ENCODE measurements at regions not wholly inside any gene's neighbourhood (a gene's known extent, or its start where the extent isn't known, plus 50 kb on each side); places are given as distances from the start of the nearest gene placed in this dataset.

GRCh38 chr1:221801773-221802516 is 60.1 kb upstream of the DUSP10 start:
- no peaks in the 10 kb centered on the region for H3K9me3 ChIP-seq (ENCODE audit: severe bottlenecking)
- no peaks in the 10 kb centered on the region for H3K27me3 ChIP-seq (ENCODE audit: insufficient read depth, low read depth, severe bottlenecking)
- no peak overlapping the region for H3K27ac ChIP-seq
- H3K36me3 ChIP-seq: no peaks in the 10 kb centered on the region
- H3K4me3 ChIP-seq (ENCODE audit: low read depth, low read length): no peak overlapping the region
- TF ChIP-seq, protein P1, sequence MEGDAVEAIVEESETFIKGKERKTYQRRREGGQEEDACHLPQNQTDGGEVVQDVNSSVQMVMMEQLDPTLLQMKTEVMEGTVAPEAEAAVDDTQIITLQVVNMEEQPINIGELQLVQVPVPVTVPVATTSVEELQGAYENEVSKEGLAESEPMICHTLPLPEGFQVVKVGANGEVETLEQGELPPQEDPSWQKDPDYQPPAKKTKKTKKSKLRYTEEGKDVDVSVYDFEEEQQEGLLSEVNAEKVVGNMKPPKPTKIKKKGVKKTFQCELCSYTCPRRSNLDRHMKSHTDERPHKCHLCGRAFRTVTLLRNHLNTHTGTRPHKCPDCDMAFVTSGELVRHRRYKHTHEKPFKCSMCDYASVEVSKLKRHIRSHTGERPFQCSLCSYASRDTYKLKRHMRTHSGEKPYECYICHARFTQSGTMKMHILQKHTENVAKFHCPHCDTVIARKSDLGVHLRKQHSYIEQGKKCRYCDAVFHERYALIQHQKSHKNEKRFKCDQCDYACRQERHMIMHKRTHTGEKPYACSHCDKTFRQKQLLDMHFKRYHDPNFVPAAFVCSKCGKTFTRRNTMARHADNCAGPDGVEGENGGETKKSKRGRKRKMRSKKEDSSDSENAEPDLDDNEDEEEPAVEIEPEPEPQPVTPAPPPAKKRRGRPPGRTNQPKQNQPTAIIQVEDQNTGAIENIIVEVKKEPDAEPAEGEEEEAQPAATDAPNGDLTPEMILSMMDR (IDR thresholded peaks at IDR 0.05; ENCODE audit: low read depth, low read length): no peak
- DNase-seq: no peak

- no peak for DNase-seq
- Histone ChIP-seq H3K27me3 (ENCODE audit: insufficient read depth, low read depth, severe bottlenecking) (no peaks in the 10 kb centered on the region), H3K4me3 (ENCODE audit: low read depth, low read length) (no peak overlapping the region), H3K27ac (no peak overlapping the region), H3K9me3 (ENCODE audit: severe bottlenecking) (no peaks in the 10 kb centered on the region), H3K36me3 (no peaks in the 10 kb centered on the region)
- TF ChIP-seq, protein P1 (IDR thresholded peaks at IDR 0.05; ENCODE audit: low read depth, low read length): no peak
These were observed 59.4 kb upstream of the DUSP10 start for GRCh38 chr1:221801251-221801661.

DNA sequence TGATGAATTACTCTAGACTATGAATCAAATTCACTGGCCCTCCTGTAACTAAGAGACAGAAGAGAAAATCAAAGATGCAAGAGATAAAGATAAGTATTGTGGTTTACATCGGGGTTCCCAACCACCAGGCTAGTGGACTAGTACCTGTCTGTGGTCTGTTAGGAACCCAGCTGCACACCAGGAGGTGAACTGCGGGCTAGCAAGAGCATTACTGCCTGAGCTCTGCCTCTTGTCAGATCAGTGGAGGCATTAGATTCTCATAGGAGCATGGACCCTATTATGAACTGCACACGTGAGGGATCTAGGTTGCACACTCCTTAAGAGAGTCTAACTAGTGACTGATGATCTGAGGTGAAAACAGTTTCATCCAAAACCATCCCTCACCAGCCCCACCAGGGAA is 58.9 kb upstream of the DUSP10 start:
- H3K36me3 ChIP-seq: no peaks in the 10 kb centered on the region
- H3K9me3 ChIP-seq (ENCODE audit: severe bottlenecking): no peaks in the 10 kb centered on the region
- DNase-seq: no peak
- no peak overlapping the region for H3K4me3 ChIP-seq (ENCODE audit: low read depth, low read length)
- H3K27me3 ChIP-seq (ENCODE audit: insufficient read depth, low read depth, severe bottlenecking): no peaks in the 10 kb centered on the region
- TF ChIP-seq, protein P1 (IDR thresholded peaks at IDR 0.05; ENCODE audit: low read depth, low read length): no peak
- H3K27ac ChIP-seq: no peak overlapping the region

- H3K27ac ChIP-seq: no peak overlapping the region
- H3K4me3 ChIP-seq (ENCODE audit: low read depth, low read length): no peak overlapping the region
- no peaks in the 10 kb centered on the region for H3K36me3 ChIP-seq
- TF ChIP-seq, protein P1 (IDR thresholded peaks at IDR 0.05; ENCODE audit: low read depth, low read length): no peak
- DNase-seq: no peak
- H3K9me3 ChIP-seq (ENCODE audit: severe bottlenecking): no peaks in the 10 kb centered on the region
- no peaks in the 10 kb centered on the region for H3K27me3 ChIP-seq (ENCODE audit: insufficient read depth, low read depth, severe bottlenecking)
These were observed 55.6 kb upstream of the DUSP10 start for GRCh38 chr1:221797506-221797905.

DNA sequence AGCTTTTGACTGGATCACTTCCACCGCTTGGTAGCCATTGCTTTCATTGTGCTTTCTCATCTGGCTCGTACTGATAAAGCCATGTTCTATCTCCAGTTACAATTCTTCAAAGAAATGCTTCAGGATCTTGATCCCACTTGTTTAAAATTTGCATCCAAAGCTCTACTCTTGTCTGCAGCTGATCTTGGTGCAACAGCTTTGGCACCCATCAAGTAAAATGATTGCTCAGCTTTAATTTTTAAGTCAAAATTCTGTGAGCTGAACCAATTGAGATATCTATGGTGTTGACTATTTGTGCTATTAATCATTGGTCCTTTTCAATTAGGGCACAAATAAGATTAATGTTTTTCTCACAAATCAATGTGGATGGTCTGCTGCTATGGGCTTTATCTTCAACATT is 54.8 kb upstream of the DUSP10 start:
- Histone ChIP-seq H3K27me3 (ENCODE audit: insufficient read depth, low read depth, severe bottlenecking) (no peaks in the 10 kb centered on the region), H3K9me3 (ENCODE audit: severe bottlenecking) (no peaks in the 10 kb centered on the region), H3K27ac (no peak overlapping the region), H3K4me3 (ENCODE audit: low read depth, low read length) (no peak overlapping the region), H3K36me3 (no peaks in the 10 kb centered on the region)
- no peak for DNase-seq
- TF ChIP-seq, protein P1 (IDR thresholded peaks at IDR 0.05; ENCODE audit: low read depth, low read length): no peak

DNA sequence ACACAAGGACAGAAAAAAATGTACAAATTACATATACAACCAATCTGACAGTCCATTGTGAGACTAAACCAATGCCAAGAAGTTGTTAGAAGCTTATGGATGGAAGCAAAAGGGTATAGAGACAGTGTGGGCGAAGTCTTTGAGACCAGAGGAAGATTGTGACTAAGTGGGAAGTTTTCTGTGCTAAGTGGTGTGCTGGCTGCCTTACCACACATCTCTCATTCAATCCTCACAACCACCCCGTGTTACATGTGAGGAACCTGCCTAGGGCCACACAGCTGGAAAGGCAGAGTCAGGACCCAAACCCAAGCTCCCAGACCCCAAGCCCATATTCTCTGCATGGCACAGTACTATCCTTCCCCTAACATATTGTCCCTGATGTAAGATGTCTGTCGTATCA is 53.5 kb upstream of the DUSP10 start:
- no peaks in the 10 kb centered on the region for H3K27me3 ChIP-seq (ENCODE audit: insufficient read depth, low read depth, severe bottlenecking)
- TF ChIP-seq, protein P1 (IDR thresholded peaks at IDR 0.05; ENCODE audit: low read depth, low read length): no peak
- no peak overlapping the region for H3K27ac ChIP-seq
- H3K36me3 ChIP-seq: no peaks in the 10 kb centered on the region
- no peaks in the 10 kb centered on the region for H3K9me3 ChIP-seq (ENCODE audit: severe bottlenecking)
- DNase-seq: no peak
- no peak overlapping the region for H3K4me3 ChIP-seq (ENCODE audit: low read depth, low read length)
